Breast epithelium (tissue), 4 donors: ENCODE measurements at regions not wholly inside any gene's neighbourhood (a gene's known extent, or its start where the extent isn't known, plus 50 kb on each side); places are given as distances from the start of the nearest gene placed in this dataset.

Experiments
- DNase-seq, 2 donors: peaks; one replicate each; pipeline ENCODE4 v3.0.0-alpha.2; 2019; ENCODE audit warnings: low spot score in 2 of 2
- H3K27ac ChIP-seq, 2 donors: fragments of 200-600 bp; sonication (generic) in 1 of 2; one replicate each; pipeline ENCODE4 v1.5.1; 2016 to 2019; ENCODE audit warnings: mild to moderate bottlenecking in 1 of 2
- H3K27me3 ChIP-seq, 2 donors: fragments of 200-600 bp; sonication (generic) in 1 of 2; one replicate each; pipeline versions ENCODE4 v1.5.1 to v1.6.0; 2017 to 2019; ENCODE audit warnings: control low read depth in 1 of 2, mild to moderate bottlenecking in 1 of 2
- H3K36me3 ChIP-seq: fragments of 200-600 bp; one replicate; pipeline ENCODE4 v1.5.1; 2019
- H3K4me1 ChIP-seq, 2 donors: fragments of 200-600 bp; sonication (generic); one replicate each; pipeline ENCODE4 v1.5.1; 2016 to 2019; ENCODE audit warnings: control low read depth in 1 of 2
- H3K4me3 ChIP-seq, 3 donors: fragments of 200-600 bp; sonication (generic); 1 replicate in 2 of 3; 2 replicates in 1 of 3; pipeline ENCODE4 v1.5.1; 2016 to 2019; ENCODE audit warnings: mild to moderate bottlenecking in 3 of 3, moderate library complexity in 2 of 3
- H3K9me3 ChIP-seq, 2 donors: fragments of 200-600 bp; sonication (generic) in 1 of 2; one replicate each; pipeline ENCODE4 v1.5.1; 2016 to 2019; ENCODE audit warnings: control low read depth in 1 of 2
- CTCF ChIP-seq, 3 donors: fragments of 450-650 bp; IDR thresholded peaks; one replicate each; pipeline ENCODE4 v1.5.1; 2016 to 2017; ENCODE audit warnings: antibody characterized with exemption in 3 of 3, mild to moderate bottlenecking in 3 of 3, moderate library complexity in 3 of 3
- POLR2A ChIP-seq: fragments of 450-650 bp; IDR thresholded peaks from one replicate; pipeline ENCODE4 v1.6.1; 2016; ENCODE audit warnings: antibody characterized with exemption, mild to moderate bottlenecking, moderate library complexity
- POLR2AphosphoS5 ChIP-seq, 3 donors: sonication (generic); formaldehyde crosslinking; IDR thresholded peaks; one replicate each; pipeline ENCODE4 v1.6.1; 2017; ENCODE audit warnings: antibody characterized with exemption in 3 of 3
- intact Hi-C: fragments of 100-400 bp; cut with DNase I; formaldehyde crosslinking; loops from one replicate; pipeline ENCODE4 v1.15.1; 2023; ENCODE audit warnings: low total_unique reads

- H3K27ac ChIP-seq: no peak overlapping the region
- TF ChIP-seq POLR2A (no peak), POLR2AphosphoS5 (IDR thresholded peaks at IDR 0.05) (no peak), CTCF (IDR thresholded peaks at IDR 0.05) (no peak)
- no peaks in the 10 kb centered on the region for H3K36me3 ChIP-seq
- no peak overlapping the region for H3K4me3 ChIP-seq
- no peaks in the 10 kb centered on the region for H3K4me1 ChIP-seq
- intact Hi-C loops: no loop called here
- H3K9me3 ChIP-seq: no peaks in the 10 kb centered on the region
- no peaks in the 10 kb centered on the region for H3K27me3 ChIP-seq
- no peak for DNase-seq
These were observed 66.2 kb upstream of the PCBD1 start for GRCh38 chr10:70954381-70955176.

DNA sequence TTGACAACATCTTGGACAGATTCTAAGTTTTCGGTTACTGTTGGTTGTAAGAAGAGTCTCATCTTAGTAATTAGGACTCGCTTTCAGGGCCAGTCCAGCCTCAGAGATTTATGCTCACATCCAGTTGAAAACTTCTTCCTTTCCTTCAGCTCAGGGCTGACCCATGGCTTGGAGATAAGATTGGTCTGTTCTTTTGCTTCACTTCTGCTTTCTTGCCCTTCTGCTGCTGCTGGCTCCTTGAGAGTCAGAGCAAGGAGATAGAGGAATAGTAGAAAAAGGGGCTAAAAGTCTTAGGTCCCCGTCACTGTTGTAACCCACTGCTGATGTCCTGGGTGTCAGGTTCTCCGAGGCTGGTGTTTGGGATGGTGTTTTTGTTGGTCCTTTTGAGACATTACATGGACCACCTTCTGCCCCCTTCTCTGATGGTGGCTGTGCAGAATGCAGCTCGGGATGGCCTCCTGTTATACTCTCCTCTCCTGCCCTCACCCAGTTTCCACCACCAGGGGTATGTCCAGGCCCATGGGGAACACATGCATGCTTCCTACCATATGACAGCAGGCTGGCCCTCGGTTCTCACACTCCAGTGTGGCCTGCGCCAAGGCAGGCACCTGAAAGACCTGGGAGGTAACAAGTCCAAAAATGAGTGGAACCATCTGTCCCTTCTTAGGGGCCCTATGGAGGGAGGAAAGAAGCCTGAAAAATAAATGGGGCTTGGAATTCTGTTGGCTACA, 67.8 kb upstream of the PCBD1 start:
- no peak for DNase-seq
- TF ChIP-seq POLR2A (no peak), POLR2AphosphoS5 (IDR thresholded peaks at IDR 0.05) (no peak), CTCF (IDR thresholded peaks at IDR 0.05) (no peak)
- intact Hi-C loops: no loop called here

DNA sequence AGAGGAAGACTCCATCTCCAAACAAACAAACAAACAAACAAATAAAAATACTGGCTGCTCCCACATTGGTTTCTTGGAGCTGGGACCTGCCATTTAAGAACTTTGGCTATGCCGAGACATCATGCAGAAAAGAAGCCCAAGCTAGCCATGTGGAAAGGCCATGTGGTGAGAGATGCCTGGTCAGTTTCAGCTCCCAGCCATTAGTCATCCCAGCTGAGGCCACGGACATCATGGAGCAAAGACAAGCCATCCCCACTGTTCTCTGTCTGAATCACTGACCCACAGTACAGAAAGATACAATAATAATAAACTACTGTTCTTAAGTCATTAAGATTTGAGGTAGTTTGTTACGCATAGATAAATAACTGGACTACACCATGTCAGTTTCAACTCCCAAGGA, 70.0 kb upstream of the PCBD1 start:
- Histone ChIP-seq H3K9me3 (no peaks in the 10 kb centered on the region), H3K27me3 (peaks cover 0 to 7% of the 10 kb centered on the region in 2 donors), H3K4me3 (no peak overlapping the region), H3K4me1 (no peaks in the 10 kb centered on the region), H3K36me3 (no peaks in the 10 kb centered on the region), H3K27ac (no peak overlapping the region)
- intact Hi-C loops: no loop called here
- TF ChIP-seq POLR2A: no peak
- TF ChIP-seq CTCF (IDR thresholded peaks at IDR 0.05): no peak
- TF ChIP-seq POLR2AphosphoS5 (IDR thresholded peaks at IDR 0.05): no peak
- DNase-seq: no peak

More for the DNA sequence above, 67.8 kb upstream of the PCBD1 start:
- no peaks in the 10 kb centered on the region for H3K4me1 ChIP-seq
- H3K27ac ChIP-seq: no peak overlapping the region
- no peaks in the 10 kb centered on the region for H3K36me3 ChIP-seq
- no peaks in the 10 kb centered on the region for H3K9me3 ChIP-seq
- H3K4me3 ChIP-seq: no peak overlapping the region
- H3K27me3 ChIP-seq: no peaks in the 10 kb centered on the region

DNA sequence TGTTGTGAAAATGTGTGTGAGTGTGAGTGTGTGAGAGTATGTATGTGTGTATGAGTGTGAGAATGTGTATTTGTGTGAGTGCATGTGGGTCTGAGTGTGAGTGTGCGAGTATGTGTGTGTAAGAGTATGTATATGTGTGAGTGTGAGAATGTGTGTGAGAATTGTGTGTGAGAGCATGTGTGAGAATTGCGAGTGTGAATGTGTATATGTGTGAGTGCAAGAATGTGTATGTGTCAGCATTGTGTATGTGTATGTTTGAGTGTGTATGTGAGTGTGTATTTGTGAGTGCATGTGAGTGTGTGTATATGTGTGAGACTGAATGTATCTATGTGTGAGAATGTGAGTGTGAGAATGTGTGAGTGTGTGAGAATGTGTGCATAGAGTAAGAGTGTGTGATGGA, 72.0 kb upstream of the PCBD1 start:
- no peaks in the 10 kb centered on the region for H3K36me3 ChIP-seq
- H3K27ac ChIP-seq: no peak overlapping the region
- intact Hi-C loops: no loop called here
- no peaks in the 10 kb centered on the region for H3K9me3 ChIP-seq
- H3K4me1 ChIP-seq: no peaks in the 10 kb centered on the region
- TF ChIP-seq POLR2A: no peak
- DNase-seq: no peak
- no peak overlapping the region for H3K4me3 ChIP-seq
- H3K27me3 ChIP-seq: peaks cover 0 to 7% of the 10 kb centered on the region in 2 donors

- Histone ChIP-seq H3K36me3 (no peaks in the 10 kb centered on the region), H3K27ac (no peak overlapping the region), H3K4me3 (no peak overlapping the region), H3K9me3 (no peaks in the 10 kb centered on the region), H3K4me1 (no peaks in the 10 kb centered on the region), H3K27me3 (peaks cover 0 to 7% of the 10 kb centered on the region in 2 donors)
- no peak for DNase-seq
- intact Hi-C loops: no loop called here
- TF ChIP-seq POLR2A (no peak), POLR2AphosphoS5 (IDR thresholded peaks at IDR 0.05) (no peak), CTCF (IDR thresholded peaks at IDR 0.05) (no peak)
These were observed 72.6 kb upstream of the PCBD1 start for GRCh38 chr10:70960783-70961570.
